D341Med (cell line): ENCODE measurements at regions not wholly inside any gene's neighbourhood (a gene's known extent, or its start where the extent isn't known, plus 50 kb on each side); places are given as distances from the start of the nearest gene placed in this dataset.

Experiments used
- DNase-seq: peaks from one replicate; pipeline ENCODE4 v3.0.0; 2012; ENCODE audit warnings: low spot score

GRCh38 chr16:65500007-65500406, 378.1 kb upstream of the CDH11 start:
- no peak for DNase-seq

GRCh38 chr16:65499566-65499965, 377.7 kb upstream of the CDH11 start:
- DNase-seq: peak; percentile 39

- DNase-seq: no peak
Observed at GRCh38 chr16:65497571-65497970, 375.7 kb upstream of the CDH11 start.

GRCh38 chr16:65495106-65495505, 373.2 kb upstream of the CDH11 start:
- DNase-seq: no peak

- DNase-seq: no peak
Observed at GRCh38 chr16:65494609-65495008, 372.7 kb upstream of the CDH11 start.

- no peak for DNase-seq
Observed at GRCh38 chr16:65494080-65494479, 372.2 kb upstream of the CDH11 start.

- DNase-seq: no peak
Observed at GRCh38 chr16:65490286-65490685, 368.4 kb upstream of the CDH11 start.

- DNase-seq: no peak
Observed at GRCh38 chr16:65489531-65490023, 367.7 kb upstream of the CDH11 start.

- DNase-seq: no peak
Observed at GRCh38 chr16:65487231-65487630, 365.4 kb upstream of the CDH11 start.

- DNase-seq: no peak
Observed at GRCh38 chr16:65481956-65482355, 360.1 kb upstream of the CDH11 start.

- DNase-seq: no peak
Observed at GRCh38 chr16:65480281-65481091, 358.6 kb upstream of the CDH11 start.

GRCh38 chr16:65476448-65476955, 354.6 kb upstream of the CDH11 start:
- DNase-seq: no peak

GRCh38 chr16:65473699-65474098, 351.8 kb upstream of the CDH11 start:
- no peak for DNase-seq

- no peak for DNase-seq
Observed at GRCh38 chr16:65469116-65469515, 347.3 kb upstream of the CDH11 start.

- no peak for DNase-seq
Observed at GRCh38 chr16:65468133-65468532, 346.3 kb upstream of the CDH11 start.

GRCh38 chr16:65463652-65464260, 341.9 kb upstream of the CDH11 start:
- DNase-seq: no peak

GRCh38 chr16:65457084-65457483, 335.2 kb upstream of the CDH11 start:
- DNase-seq: no peak

- no peak for DNase-seq
Observed at GRCh38 chr16:65455761-65456160, 333.9 kb upstream of the CDH11 start.

- DNase-seq: peak; percentile 71
Observed at GRCh38 chr16:65453646-65454045, 331.8 kb upstream of the CDH11 start.

- DNase-seq: no peak
Observed at GRCh38 chr16:65449526-65449925, 327.7 kb upstream of the CDH11 start.

GRCh38 chr16:65446427-65446826, 324.6 kb upstream of the CDH11 start:
- DNase-seq: no peak

GRCh38 chr16:65445313-65446260, 323.7 kb upstream of the CDH11 start:
- DNase-seq: no peak
